ENCODE measurements at regions not wholly inside any gene's neighbourhood (a gene's known extent, or its start where the extent isn't known, plus 50 kb on each side); places are given as distances from the start of the nearest gene placed in this dataset.

GRCh38 chr6:22668307-22668706, 98.9 kb downstream of the HDGFL1 start:
- TF ChIP-seq POLR2A (IDR thresholded peaks at IDR 0.05) = no peak
- no peak for TF ChIP-seq CTCF (IDR thresholded peaks at IDR 0.05)
